ENCODE measurements at regions not wholly inside any gene's neighbourhood (a gene's known extent, or its start where the extent isn't known, plus 50 kb on each side); places are given as distances from the start of the nearest gene placed in this dataset.
"Not testable (repeated sequence)": the region's sequence is repeated elsewhere in the genome, so short reads cannot be mapped to it uniquely, and the experiment has no call there.

- TF ChIP-seq CTCF (IDR thresholded peaks at IDR 0.05; ENCODE audit: insufficient read depth, missing control alignments): no peak
- no peak for FAIRE-seq
- DNase-seq (ENCODE audit: insufficient read length, low spot score): no peak
Measured at GRCh38 chr1:113291777-113292602, 98.3 kb upstream of the MAGI3 start.

DNA sequence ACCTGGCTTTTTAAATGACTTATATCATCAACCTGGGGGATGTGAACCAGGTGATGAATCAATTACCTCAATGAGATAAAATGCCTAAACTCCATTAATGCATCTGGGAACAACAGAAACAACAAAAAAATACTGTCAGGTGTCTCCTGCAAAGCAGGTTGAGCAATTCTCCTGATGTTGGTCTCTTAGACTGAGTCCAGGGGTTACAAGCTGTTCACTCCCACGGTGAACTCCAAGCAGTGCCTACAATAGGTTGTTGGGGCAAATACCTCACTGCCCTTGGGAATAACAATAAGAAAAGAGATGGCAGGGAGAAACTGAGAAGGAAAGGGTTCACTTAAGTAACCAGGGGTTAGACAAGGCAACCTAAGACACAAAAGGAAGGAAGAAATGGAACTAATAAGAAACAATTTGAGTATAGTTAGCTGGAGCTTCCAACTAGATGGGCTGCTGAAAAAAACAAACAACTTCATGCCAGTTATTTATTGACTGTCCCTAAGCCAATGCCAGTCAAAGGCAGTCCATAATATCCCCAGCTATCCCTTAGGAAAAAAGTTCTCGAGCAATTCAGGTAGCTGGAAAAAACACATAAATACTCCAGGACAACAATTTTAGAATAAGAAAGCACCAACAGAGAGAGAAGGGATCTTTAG lies 97.6 kb upstream of the MAGI3 start:
- DNase-seq (ENCODE audit: insufficient read length, low spot score) (no peak), FAIRE-seq (no peak)
- no peak for TF ChIP-seq CTCF (IDR thresholded peaks at IDR 0.05; ENCODE audit: insufficient read depth, missing control alignments)

- TF ChIP-seq CTCF (IDR thresholded peaks at IDR 0.05; ENCODE audit: insufficient read depth, missing control alignments): no peak
- FAIRE-seq (no peak), DNase-seq (ENCODE audit: insufficient read length, low spot score) (no peak)
Measured at GRCh38 chr1:113293256-113293626, 97.1 kb upstream of the MAGI3 start.

GRCh38 chr1:113297749-113298148 lies 92.6 kb upstream of the MAGI3 start:
- FAIRE-seq: no peak
- no peak for TF ChIP-seq CTCF (IDR thresholded peaks at IDR 0.05; ENCODE audit: insufficient read depth, missing control alignments)
- no peak for DNase-seq (ENCODE audit: insufficient read length, low spot score)

DNA sequence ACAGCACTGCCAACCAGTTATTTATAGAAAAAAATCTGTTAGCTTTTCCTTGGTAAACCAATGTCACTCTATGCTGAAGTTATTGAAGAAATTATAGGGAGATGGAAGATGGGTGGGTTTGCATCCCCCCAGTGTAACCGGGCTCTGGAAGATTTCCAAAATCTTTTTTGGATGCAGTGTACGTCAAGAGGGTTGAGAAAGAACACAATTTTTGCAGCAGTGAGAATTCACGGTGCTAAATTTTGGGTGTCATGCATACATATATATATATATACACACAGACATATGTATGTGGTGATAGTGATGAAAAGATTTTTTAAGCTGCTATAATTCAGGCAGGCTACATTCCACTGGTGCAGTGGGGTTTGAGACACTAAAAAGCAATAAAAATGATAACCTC lies 91.4 kb upstream of the MAGI3 start:
- DNase-seq (ENCODE audit: insufficient read length, low spot score) (no peak), FAIRE-seq (no peak)
- TF ChIP-seq CTCF (IDR thresholded peaks at IDR 0.05; ENCODE audit: insufficient read depth, missing control alignments): no peak

- DNase-seq (ENCODE audit: insufficient read length, low spot score): no peak
- no peak for FAIRE-seq
- TF ChIP-seq CTCF (IDR thresholded peaks at IDR 0.05; ENCODE audit: insufficient read depth, missing control alignments): no peak
Measured at GRCh38 chr1:113302636-113303035, 87.7 kb upstream of the MAGI3 start.

GRCh38 chr1:113303267-113303666 lies 87.0 kb upstream of the MAGI3 start:
- no peak for DNase-seq (ENCODE audit: insufficient read length, low spot score)
- TF ChIP-seq CTCF (IDR thresholded peaks at IDR 0.05; ENCODE audit: insufficient read depth, missing control alignments): no peak
- FAIRE-seq: no peak

- not testable (repeated sequence) for DNase-seq (ENCODE audit: insufficient read length, low spot score); FAIRE-seq
Measured at GRCh38 chr1:113305029-113305428, 85.3 kb upstream of the MAGI3 start.
